ENCODE measurements at regions not wholly inside any gene's neighbourhood (a gene's known extent, or its start where the extent isn't known, plus 50 kb on each side); places are given as distances from the start of the nearest gene placed in this dataset.

DNA sequence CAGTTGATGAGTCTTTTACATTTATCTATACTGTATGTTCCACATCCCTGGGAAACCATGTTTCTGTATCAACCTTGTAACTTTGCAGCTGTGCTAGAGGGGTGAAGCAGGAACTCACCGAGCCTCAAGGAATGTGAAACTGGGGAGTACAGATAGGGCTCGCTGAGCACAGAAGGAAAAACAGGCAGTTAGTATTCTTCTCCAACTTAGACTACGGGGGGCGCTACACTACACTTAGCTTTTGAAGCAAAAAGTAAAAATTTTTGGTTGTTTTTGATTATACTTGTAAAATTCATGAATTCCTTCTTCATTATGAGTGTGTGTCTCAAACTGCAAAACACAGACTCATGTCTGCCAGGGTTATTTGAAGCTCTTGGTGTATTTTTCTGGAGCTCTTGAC lies 132.7 kb upstream of the RGMA start:
- POLR2A ChIA-PET = no interaction called here
- DNase-seq = no peak
- peaks cover 0 to 5% (median 0%) of the 10 kb centered on the region in 9 donors for H3K9me3 Mint-ChIP-seq
- H3K36me3 Mint-ChIP-seq = no peaks in the 10 kb centered on the region
- no peak overlapping the region for H3K27ac Mint-ChIP-seq
- H3K27me3 Mint-ChIP-seq = peaks cover 0 to 11% (median 5%) of the 10 kb centered on the region in 5 donors
- no peaks in the 10 kb centered on the region for H3K4me1 Mint-ChIP-seq
- ATAC-seq = no peak
- H3K4me3 Mint-ChIP-seq = no peak overlapping the region

DNA sequence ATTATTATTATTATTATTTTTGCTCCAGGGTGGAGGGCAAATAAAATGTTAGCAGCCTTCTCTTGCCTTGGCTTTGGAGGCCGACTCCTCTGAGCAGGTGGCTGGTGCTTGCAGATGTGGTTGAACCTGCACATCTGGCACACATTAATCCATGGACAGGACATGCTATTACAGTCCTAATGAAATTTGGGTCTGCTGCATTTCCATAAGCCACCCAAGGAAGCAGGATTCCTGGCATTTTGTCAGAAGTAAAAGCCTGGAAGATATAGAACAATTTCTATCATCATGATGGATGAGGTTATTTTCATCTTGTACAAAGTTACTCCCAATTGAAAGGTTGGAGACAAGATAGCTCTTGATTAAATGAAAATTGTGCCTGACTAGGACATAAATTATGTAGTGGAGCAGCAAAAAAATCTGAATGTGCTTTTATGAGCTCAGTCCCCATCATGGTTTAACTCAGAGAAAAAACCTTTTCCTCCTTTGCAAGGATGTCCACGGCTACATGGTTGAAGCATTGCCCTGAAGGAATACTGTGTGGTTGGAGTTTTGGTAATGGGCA lies 130.9 kb upstream of the RGMA start:
- no peak overlapping the region for H3K27ac Mint-ChIP-seq
- no peaks in the 10 kb centered on the region for H3K4me1 Mint-ChIP-seq
- POLR2A ChIA-PET = no interaction called here
- peaks cover 0 to 5% (median 0%) of the 10 kb centered on the region in 9 donors for H3K9me3 Mint-ChIP-seq
- DNase-seq (no peak), ATAC-seq (no peak)
- H3K4me3 Mint-ChIP-seq = no peak overlapping the region
- H3K36me3 Mint-ChIP-seq = no peaks in the 10 kb centered on the region
- peaks cover 0 to 11% (median 3%) of the 10 kb centered on the region in 5 donors for H3K27me3 Mint-ChIP-seq

GRCh38 chr15:93217343-93217742 lies 128.3 kb upstream of the RGMA start:
- H3K4me3 Mint-ChIP-seq = no peak overlapping the region
- POLR2A ChIA-PET = no interaction called here
- DNase-seq (no peak), ATAC-seq (no peak)
- H3K27ac Mint-ChIP-seq = no peak overlapping the region
- H3K36me3 Mint-ChIP-seq = no peaks in the 10 kb centered on the region
- peaks cover 0 to 5% (median 0%) of the 10 kb centered on the region in 9 donors for H3K9me3 Mint-ChIP-seq
- H3K4me1 Mint-ChIP-seq = no peaks in the 10 kb centered on the region
- H3K27me3 Mint-ChIP-seq = peaks cover 0 to 11% (median 2%) of the 10 kb centered on the region in 5 donors

- no peak for ATAC-seq
Observed at GRCh38 chr15:93214106-93214505, 125.1 kb upstream of the RGMA start.

DNA sequence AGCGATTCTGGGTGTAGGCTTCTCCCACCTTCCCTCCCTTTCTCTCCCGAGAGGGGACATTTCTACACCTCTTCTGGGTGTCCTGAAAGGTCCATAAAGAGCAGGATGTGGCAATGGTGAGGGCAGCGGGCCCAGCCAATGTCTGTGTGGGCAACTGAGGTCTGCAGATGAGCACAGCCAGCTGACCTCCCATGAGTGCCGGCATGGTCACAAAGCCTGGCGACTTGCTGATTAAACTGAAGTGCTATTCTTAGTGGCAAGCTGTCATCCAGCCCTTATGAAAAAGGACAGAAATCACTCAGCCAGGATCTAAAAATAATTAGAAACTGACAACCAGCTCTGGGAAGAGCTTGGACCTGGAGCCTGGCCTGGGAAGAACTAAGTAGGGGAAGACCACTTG lies 124.3 kb upstream of the RGMA start:
- Mint-ChIP-seq H3K4me1 (no peaks in the 10 kb centered on the region), H3K27ac (no peak overlapping the region), H3K27me3 (peaks cover 0 to 9% (median 0%) of the 10 kb centered on the region in 5 donors), H3K4me3 (no peak overlapping the region), H3K36me3 (no peaks in the 10 kb centered on the region), H3K9me3 (peaks cover 0 to 3% (median 0%) of the 10 kb centered on the region in 9 donors)
- POLR2A ChIA-PET = no interaction called here
- no peak for ATAC-seq
- no peak for DNase-seq

More at GRCh38 chr15:93214106-93214505, 125.1 kb upstream of the RGMA start:
- peaks cover 0 to 9% (median 0%) of the 10 kb centered on the region in 5 donors for H3K27me3 Mint-ChIP-seq
- POLR2A ChIA-PET = interaction anchor here (0.9 kb wide), 1 partner anchor 11 kb away, joined by 3 read pairs; no protein-coding TSS in a partner anchor
- no peaks in the 10 kb centered on the region for H3K36me3 Mint-ChIP-seq
- no peak for DNase-seq
- H3K27ac Mint-ChIP-seq = no peak overlapping the region
- H3K4me3 Mint-ChIP-seq = no peak overlapping the region
- H3K4me1 Mint-ChIP-seq = no peaks in the 10 kb centered on the region
- peaks cover 0 to 4% (median 0%) of the 10 kb centered on the region in 9 donors for H3K9me3 Mint-ChIP-seq

GRCh38 chr15:93212578-93212977 lies 123.6 kb upstream of the RGMA start:
- Mint-ChIP-seq H3K9me3 (peaks cover 0 to 3% (median 0%) of the 10 kb centered on the region in 9 donors), H3K4me1 (no peaks in the 10 kb centered on the region), H3K27me3 (peaks cover 0 to 9% (median 0%) of the 10 kb centered on the region in 5 donors), H3K36me3 (no peaks in the 10 kb centered on the region), H3K4me3 (no peak overlapping the region), H3K27ac (no peak overlapping the region)
- POLR2A ChIA-PET = no interaction called here
- DNase-seq (no peak), ATAC-seq (no peak)

GRCh38 chr15:93210995-93211394 lies 122.0 kb upstream of the RGMA start:
- Mint-ChIP-seq H3K4me3 (no peak overlapping the region), H3K27ac (no peak overlapping the region), H3K27me3 (peaks cover 0 to 6% (median 1%) of the 10 kb centered on the region in 5 donors), H3K9me3 (peaks cover 0 to under 1% (median 0%) of the 10 kb centered on the region in 9 donors), H3K36me3 (no peaks in the 10 kb centered on the region), H3K4me1 (no peaks in the 10 kb centered on the region)
- DNase-seq = no peak
- POLR2A ChIA-PET = no interaction called here
- no peak for ATAC-seq

DNA sequence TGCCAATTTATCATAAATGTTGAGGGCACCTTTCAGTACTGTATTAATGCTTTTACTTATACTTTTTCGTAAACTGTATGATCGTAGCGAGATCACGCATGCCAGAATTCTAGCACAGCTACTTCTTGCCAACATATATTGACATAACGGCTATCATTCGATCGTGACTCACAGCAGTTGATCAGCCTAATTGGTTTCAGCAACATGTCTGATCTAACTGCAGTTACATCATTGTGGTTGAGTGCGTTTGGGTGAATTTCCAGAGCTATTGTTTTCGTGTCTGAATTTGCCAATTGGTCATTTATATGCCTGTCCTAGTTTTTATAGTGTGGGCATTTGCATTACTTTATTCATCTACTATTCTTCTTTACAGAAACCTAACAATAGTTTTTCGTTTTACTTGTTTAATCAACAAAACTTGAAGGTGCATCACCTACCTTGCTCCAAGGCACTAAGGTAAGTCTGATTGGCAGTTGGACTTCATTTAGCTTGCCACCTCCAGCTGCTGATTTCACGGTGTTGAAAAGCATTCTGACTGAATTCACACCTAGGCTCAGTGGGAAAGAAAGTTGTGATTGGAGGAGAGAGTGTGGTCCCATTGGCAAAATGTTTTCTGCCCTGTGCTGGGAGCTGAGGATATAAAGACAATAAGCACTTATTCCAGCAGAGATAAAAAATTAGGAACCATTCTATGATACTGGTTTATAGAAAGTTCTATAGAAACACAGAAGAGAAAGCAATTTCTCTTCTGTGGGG lies 120.9 kb upstream of the RGMA start:
- Mint-ChIP-seq H3K4me1 (no peaks in the 10 kb centered on the region), H3K27ac (no peak overlapping the region), H3K27me3 (peaks cover 3 to 10% (median 4%) of the 10 kb centered on the region in 5 donors), H3K36me3 (no peaks in the 10 kb centered on the region), H3K4me3 (no peak overlapping the region), H3K9me3 (no peaks in the 10 kb centered on the region)
- DNase-seq (no peak), ATAC-seq (no peak)
- POLR2A ChIA-PET = no interaction called here

GRCh38 chr15:93206893-93207292 lies 117.9 kb upstream of the RGMA start:
- Mint-ChIP-seq H3K27ac (no peak overlapping the region), H3K9me3 (no peaks in the 10 kb centered on the region), H3K4me1 (no peaks in the 10 kb centered on the region), H3K27me3 (peaks cover 3 to 10% (median 8%) of the 10 kb centered on the region in 5 donors), H3K36me3 (no peaks in the 10 kb centered on the region), H3K4me3 (no peak overlapping the region)
- ATAC-seq (no peak), DNase-seq (no peak)
- POLR2A ChIA-PET = no interaction called here

GRCh38 chr15:93205413-93205812 lies 116.4 kb upstream of the RGMA start:
- Mint-ChIP-seq H3K27ac (no peak overlapping the region), H3K9me3 (peaks cover 0 to 2% (median 0%) of the 10 kb centered on the region in 9 donors)
- POLR2A ChIA-PET = no interaction called here

GRCh38 chr15:93203036-93203435 lies 114.0 kb upstream of the RGMA start:
- H3K27ac Mint-ChIP-seq = no peak overlapping the region
- no peak overlapping the region for H3K4me3 Mint-ChIP-seq
- H3K27me3 Mint-ChIP-seq = peaks cover 15 to 36% (median 19%) of the 10 kb centered on the region in 5 donors
- H3K36me3 Mint-ChIP-seq = peaks cover 0 to 8% (median 3%) of the 10 kb centered on the region in 3 donors
- ATAC-seq (no peak), DNase-seq (no peak)
- POLR2A ChIA-PET = no interaction called here
- H3K9me3 Mint-ChIP-seq = peaks cover 7 to 11% (median 8%) of the 10 kb centered on the region in 9 donors
- no peaks in the 10 kb centered on the region for H3K4me1 Mint-ChIP-seq

More at GRCh38 chr15:93205413-93205812, 116.4 kb upstream of the RGMA start:
- no peak for ATAC-seq
- H3K27me3 Mint-ChIP-seq = peaks cover 7 to 13% (median 9%) of the 10 kb centered on the region in 5 donors
- no peak for DNase-seq
- H3K4me3 Mint-ChIP-seq = no peak overlapping the region
- no peaks in the 10 kb centered on the region for H3K4me1 Mint-ChIP-seq
- no peaks in the 10 kb centered on the region for H3K36me3 Mint-ChIP-seq

- peaks cover 16 to 36% (median 19%) of the 10 kb centered on the region in 5 donors for H3K27me3 Mint-ChIP-seq
- POLR2A ChIA-PET = no interaction called here
- DNase-seq (no peak), ATAC-seq (no peak)
- peaks cover 9 to 15% (median 13%) of the 10 kb centered on the region in 9 donors for H3K9me3 Mint-ChIP-seq
- H3K4me3 Mint-ChIP-seq = no peak overlapping the region
- no peak overlapping the region for H3K27ac Mint-ChIP-seq
- no peaks in the 10 kb centered on the region for H3K4me1 Mint-ChIP-seq
- peaks cover 0 to 9% (median 4%) of the 10 kb centered on the region in 3 donors for H3K36me3 Mint-ChIP-seq
Observed at GRCh38 chr15:93202405-93202804, 113.4 kb upstream of the RGMA start.

DNA sequence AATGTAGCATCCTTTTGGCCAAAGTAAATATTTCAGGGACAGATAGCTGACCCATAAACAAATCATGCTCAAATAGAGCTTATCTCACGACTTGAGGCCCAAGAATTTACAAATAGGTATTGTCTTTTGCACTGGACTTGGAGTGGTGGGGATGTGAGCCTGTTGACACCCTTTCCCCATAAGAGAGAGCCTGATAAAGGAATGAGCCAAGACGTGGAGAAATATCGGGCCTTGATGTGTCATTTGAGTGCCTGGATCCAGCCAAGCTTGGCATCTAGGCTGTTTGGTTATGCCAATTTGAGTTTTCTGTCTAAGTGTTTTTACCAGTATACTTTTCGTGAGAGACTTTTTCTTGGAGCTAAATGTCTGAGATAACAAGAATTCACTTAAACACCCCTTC lies 112.9 kb upstream of the RGMA start:
- POLR2A ChIA-PET = no interaction called here
- H3K36me3 Mint-ChIP-seq = peaks cover 0 to 9% (median 4%) of the 10 kb centered on the region in 3 donors
- ATAC-seq (no peak), DNase-seq (no peak)
- H3K27ac Mint-ChIP-seq = no peak overlapping the region
- H3K4me3 Mint-ChIP-seq = no peak overlapping the region
- peaks cover 17 to 36% (median 19%) of the 10 kb centered on the region in 5 donors for H3K27me3 Mint-ChIP-seq
- peaks cover 9 to 17% (median 14%) of the 10 kb centered on the region in 9 donors for H3K9me3 Mint-ChIP-seq
- no peaks in the 10 kb centered on the region for H3K4me1 Mint-ChIP-seq

All from naive thymus-derived CD8-positive, alpha-beta T cell (primary cell).